GM12864 (cell line): ENCODE measurements at regions not wholly inside any gene's neighbourhood (a gene's known extent, or its start where the extent isn't known, plus 50 kb on each side); places are given as distances from the start of the nearest gene placed in this dataset.

Experiments used
- DNase-seq: peaks from one replicate; pipeline ENCODE4 v3.0.0-alpha.2; 2011; ENCODE audit warnings: low read depth
- H3K4me3 ChIP-seq: 2 replicates; pipeline ENCODE4 v1.5.1; 2011; ENCODE audit warnings: mild to moderate bottlenecking, low read depth, low read length, control low read depth
- CTCF ChIP-seq: IDR thresholded peaks from 2 replicates; pipeline ENCODE4 v1.5.1; 2011; ENCODE audit warnings: low read depth, mild to moderate bottlenecking, moderate library complexity, low read length, control low read depth, inconsistent platforms; ENCODE audit errors: missing control alignments

- TF ChIP-seq CTCF = no peak
- H3K4me3 ChIP-seq = no peak overlapping the region
Observed at GRCh38 chrX:2588049-2588448, 87.3 kb upstream of the DHRSX start.

GRCh38 chrX:2587146-2587545 lies 86.4 kb upstream of the DHRSX start:
- no peak overlapping the region for H3K4me3 ChIP-seq
- no peak for TF ChIP-seq CTCF
- no peak for DNase-seq

More at GRCh38 chrX:2588049-2588448, 87.3 kb upstream of the DHRSX start:
- no peak for DNase-seq

- no peak overlapping the region for H3K4me3 ChIP-seq
- TF ChIP-seq CTCF = no peak
- no peak for DNase-seq
Observed at GRCh38 chrX:2585158-2585470, 84.3 kb upstream of the DHRSX start.

GRCh38 chrX:2584251-2585157 lies 83.7 kb upstream of the DHRSX start:
- TF ChIP-seq CTCF = no peak
- H3K4me3 ChIP-seq = no peak overlapping the region
- no peak for DNase-seq

- no peak for DNase-seq
- TF ChIP-seq CTCF = no peak
- H3K4me3 ChIP-seq = no peak overlapping the region
Observed at GRCh38 chrX:2583194-2584162, 82.7 kb upstream of the DHRSX start.

GRCh38 chrX:2582667-2583066 lies 81.9 kb upstream of the DHRSX start:
- DNase-seq = no peak
- no peak overlapping the region for H3K4me3 ChIP-seq
- TF ChIP-seq CTCF = no peak
